Ascending aorta (tissue), 2 donors: ENCODE measurements at regions not wholly inside any gene's neighbourhood (a gene's known extent, or its start where the extent isn't known, plus 50 kb on each side); places are given as distances from the start of the nearest gene placed in this dataset.

Source experiments
- DNase-seq, 2 donors: peaks; one replicate each; pipeline ENCODE4 v3.0.0-alpha.2; 2019; ENCODE audit warnings: low spot score in 2 of 2
- H3K27ac ChIP-seq, 2 donors: fragments of 200-600 bp; sonication (generic); one replicate each; pipeline ENCODE4 v1.5.1; 2016 to 2017; ENCODE audit warnings: mild to moderate bottlenecking in 1 of 2
- H3K27me3 ChIP-seq: fragments of 200-600 bp; sonication (generic); one replicate; pipeline ENCODE4 v1.5.1; 2017
- H3K36me3 ChIP-seq, 2 donors: fragments of 200-600 bp; sonication (generic); one replicate each; pipeline ENCODE4 v1.5.1; 2016
- H3K4me1 ChIP-seq, 2 donors: fragments of 200-600 bp; sonication (generic); one replicate each; pipeline ENCODE4 v1.5.1; 2016 to 2017; ENCODE audit warnings: mild to moderate bottlenecking in 1 of 2
- H3K4me3 ChIP-seq, 2 donors: fragments of 200-600 bp; sonication (generic); one replicate each; pipeline ENCODE4 v1.5.1; 2016 to 2017; ENCODE audit warnings: mild to moderate bottlenecking in 1 of 2
- H3K9me3 ChIP-seq, 2 donors: fragments of 200-600 bp; sonication (generic); one replicate each; pipeline ENCODE4 v1.5.1; 2016
- intact Hi-C: fragments of 100-400 bp; cut with DNase I; formaldehyde crosslinking; loops from one replicate; pipeline ENCODE4 v1.15.1; 2023
- TF ChIP-seq, protein P1 (sequence below), 3 experiments: fragments of 200-600 bp in 2 of 3; fragments of 450-650 bp in 1 of 3; sonication (generic) in 2 of 3; IDR thresholded peaks; one replicate each; pipeline ENCODE4 v1.5.1; 2016 to 2019; ENCODE audit warnings: antibody characterized with exemption in 3 of 3, mild to moderate bottlenecking in 1 of 3, moderate library complexity in 1 of 3

DNA sequence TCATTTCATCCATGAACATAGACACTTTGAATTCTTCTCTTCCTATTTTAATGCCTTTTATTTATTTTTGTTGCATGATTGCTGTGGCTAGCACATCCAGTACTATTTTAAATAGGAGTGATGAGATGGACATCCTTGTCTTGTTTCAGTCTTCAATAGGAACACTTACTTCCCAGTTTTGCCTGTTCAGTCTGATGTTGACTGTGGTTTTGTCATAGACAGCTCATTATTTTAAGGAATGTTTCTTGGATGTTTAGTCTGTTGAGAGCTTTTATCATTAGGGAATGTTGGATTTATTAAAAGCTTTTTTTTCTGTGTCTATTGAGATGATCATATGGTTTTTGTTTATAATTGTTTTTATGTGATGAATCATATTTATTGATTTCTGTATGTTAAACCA is 586.6 kb downstream of the SLITRK1 start:
- Histone ChIP-seq H3K4me1 (no peaks in the 10 kb centered on the region), H3K27ac (no peak overlapping the region), H3K4me3 (no peak overlapping the region), H3K27me3 (no peaks in the 10 kb centered on the region), H3K9me3 (no peaks in the 10 kb centered on the region), H3K36me3 (no peaks in the 10 kb centered on the region)
- DNase-seq, result no peak
- TF ChIP-seq, protein P1, sequence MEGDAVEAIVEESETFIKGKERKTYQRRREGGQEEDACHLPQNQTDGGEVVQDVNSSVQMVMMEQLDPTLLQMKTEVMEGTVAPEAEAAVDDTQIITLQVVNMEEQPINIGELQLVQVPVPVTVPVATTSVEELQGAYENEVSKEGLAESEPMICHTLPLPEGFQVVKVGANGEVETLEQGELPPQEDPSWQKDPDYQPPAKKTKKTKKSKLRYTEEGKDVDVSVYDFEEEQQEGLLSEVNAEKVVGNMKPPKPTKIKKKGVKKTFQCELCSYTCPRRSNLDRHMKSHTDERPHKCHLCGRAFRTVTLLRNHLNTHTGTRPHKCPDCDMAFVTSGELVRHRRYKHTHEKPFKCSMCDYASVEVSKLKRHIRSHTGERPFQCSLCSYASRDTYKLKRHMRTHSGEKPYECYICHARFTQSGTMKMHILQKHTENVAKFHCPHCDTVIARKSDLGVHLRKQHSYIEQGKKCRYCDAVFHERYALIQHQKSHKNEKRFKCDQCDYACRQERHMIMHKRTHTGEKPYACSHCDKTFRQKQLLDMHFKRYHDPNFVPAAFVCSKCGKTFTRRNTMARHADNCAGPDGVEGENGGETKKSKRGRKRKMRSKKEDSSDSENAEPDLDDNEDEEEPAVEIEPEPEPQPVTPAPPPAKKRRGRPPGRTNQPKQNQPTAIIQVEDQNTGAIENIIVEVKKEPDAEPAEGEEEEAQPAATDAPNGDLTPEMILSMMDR (IDR thresholded peaks at IDR 0.05), result no peak
- intact Hi-C loops, result no loop called here

DNA sequence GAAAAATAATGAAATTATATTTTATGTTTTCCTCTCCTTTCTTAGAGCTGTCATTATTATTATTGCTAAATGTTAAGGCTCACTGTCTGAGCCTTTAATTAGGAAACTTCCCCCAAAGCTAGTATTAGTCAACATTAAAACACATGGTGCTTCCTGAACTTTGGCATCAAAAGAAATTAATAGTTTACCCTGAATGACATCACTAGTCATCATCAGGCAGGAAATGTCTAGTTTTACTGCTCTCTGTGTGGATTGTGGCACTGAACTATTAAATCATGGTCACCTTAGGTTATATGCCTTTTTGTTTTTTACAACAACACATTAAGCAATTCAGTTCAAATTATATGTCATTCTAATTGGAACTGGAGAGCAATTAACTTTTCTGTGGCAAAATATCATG is 595.5 kb downstream of the SLITRK1 start:
- H3K27ac ChIP-seq, result no peak overlapping the region
- H3K4me3 ChIP-seq, result no peak overlapping the region
- TF ChIP-seq, protein P1 (IDR thresholded peaks at IDR 0.05), result no peak
- H3K27me3 ChIP-seq, result no peaks in the 10 kb centered on the region
- no peaks in the 10 kb centered on the region for H3K9me3 ChIP-seq
- no peaks in the 10 kb centered on the region for H3K36me3 ChIP-seq
- H3K4me1 ChIP-seq, result no peaks in the 10 kb centered on the region
- DNase-seq, result no peak
- intact Hi-C loops, result no loop called here

DNA sequence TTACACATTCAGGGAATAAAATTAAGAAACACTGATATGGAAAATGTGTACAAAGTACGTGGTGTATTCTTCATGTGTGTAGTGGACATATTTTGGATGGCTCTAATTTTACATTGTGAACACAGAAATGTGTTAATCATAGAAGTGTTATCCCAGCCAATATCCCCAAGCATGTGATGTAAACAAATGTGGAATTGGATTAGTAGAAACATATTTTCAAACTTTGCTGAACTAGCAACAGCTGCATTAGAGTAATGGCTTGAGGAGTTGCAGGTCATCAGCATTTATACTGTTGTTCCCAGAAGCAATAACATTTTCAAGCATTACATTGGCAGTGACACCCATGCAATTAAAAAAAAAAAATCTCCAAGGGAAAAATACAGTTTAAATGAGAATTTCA is 600.6 kb downstream of the SLITRK1 start:
- Histone ChIP-seq H3K4me1 (no peaks in the 10 kb centered on the region), H3K9me3 (no peaks in the 10 kb centered on the region), H3K27me3 (no peaks in the 10 kb centered on the region), H3K4me3 (no peak overlapping the region), H3K36me3 (no peaks in the 10 kb centered on the region), H3K27ac (no peak overlapping the region)
- no peak for DNase-seq
- TF ChIP-seq, protein P1 (IDR thresholded peaks at IDR 0.05), result no peak
- intact Hi-C loops, result no loop called here

DNA sequence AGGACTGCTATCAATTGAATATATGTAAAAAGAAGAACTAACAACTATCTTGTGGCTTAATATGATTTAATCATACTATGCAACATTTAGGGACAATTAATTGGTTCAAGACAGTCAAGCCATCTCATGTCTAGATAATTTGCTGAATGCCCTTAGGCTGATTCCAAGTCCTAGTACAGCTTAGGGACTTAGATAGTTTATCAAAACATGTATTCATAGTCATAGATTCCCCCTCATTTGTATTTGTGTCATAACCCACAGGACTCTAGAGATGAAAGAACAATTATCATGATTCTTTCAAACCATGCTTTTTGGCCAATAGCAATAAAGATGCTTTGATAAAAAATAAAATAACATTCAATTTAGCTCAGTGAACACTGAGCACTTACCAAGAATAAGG is 607.6 kb downstream of the SLITRK1 start:
- no peaks in the 10 kb centered on the region for H3K36me3 ChIP-seq
- no peaks in the 10 kb centered on the region for H3K27me3 ChIP-seq
- H3K4me1 ChIP-seq, result no peaks in the 10 kb centered on the region
- TF ChIP-seq, protein P1 (IDR thresholded peaks at IDR 0.05), result no peak
- DNase-seq, result no peak
- H3K9me3 ChIP-seq, result no peaks in the 10 kb centered on the region
- H3K27ac ChIP-seq, result no peak overlapping the region
- intact Hi-C loops, result no loop called here
- no peak overlapping the region for H3K4me3 ChIP-seq

DNA sequence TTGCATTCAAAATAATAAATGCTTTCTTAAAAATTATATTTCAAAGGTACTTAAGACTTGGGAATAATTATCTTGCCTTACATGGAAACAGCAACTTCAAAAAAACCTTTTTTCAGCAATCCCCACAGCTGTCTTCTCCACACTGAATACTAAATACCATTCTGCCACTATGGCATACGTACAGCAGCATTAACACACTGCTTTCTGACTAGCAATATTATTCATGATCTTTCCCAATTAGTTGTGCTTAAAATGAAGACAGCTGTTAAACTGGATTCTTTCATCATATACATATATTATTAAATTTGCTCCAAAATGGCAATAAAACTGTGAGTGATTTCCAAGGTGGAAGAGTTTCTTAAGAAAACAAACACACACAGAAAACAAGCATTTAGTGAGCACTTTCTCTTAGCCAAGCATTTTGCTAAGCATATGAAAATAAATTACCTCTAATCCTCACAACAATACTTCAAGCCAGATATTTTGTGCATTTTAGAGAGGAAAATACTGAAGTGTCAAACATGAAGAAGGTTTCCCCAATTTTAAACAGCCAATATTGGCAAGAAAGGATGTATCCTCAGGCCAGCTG is 609.5 kb downstream of the SLITRK1 start:
- Histone ChIP-seq H3K9me3 (no peaks in the 10 kb centered on the region), H3K27me3 (no peaks in the 10 kb centered on the region), H3K4me1 (no peaks in the 10 kb centered on the region), H3K27ac (no peak overlapping the region), H3K36me3 (no peaks in the 10 kb centered on the region), H3K4me3 (no peak overlapping the region)
- DNase-seq, result no peak
- intact Hi-C loops, result no loop called here
- TF ChIP-seq, protein P1 (IDR thresholded peaks at IDR 0.05), result no peak

DNA sequence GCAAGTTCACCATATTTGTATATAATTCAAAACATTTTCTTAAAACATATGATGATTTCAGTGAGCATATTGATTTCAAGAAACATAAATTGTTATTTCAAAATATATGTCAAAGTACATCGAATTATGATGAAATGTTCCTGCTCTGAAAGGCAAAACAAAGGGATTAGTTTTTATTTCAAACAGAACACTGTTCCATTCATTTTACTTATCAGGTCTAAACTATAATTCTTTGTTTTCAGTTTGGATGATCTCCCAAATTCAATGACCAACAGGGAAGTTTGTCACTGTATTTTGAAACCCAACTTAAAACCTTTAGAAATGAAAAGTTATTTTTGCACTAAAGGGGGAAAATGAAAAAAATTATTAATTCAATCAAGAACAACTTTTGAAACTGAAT is 610.2 kb downstream of the SLITRK1 start:
- DNase-seq, result no peak
- intact Hi-C loops, result no loop called here
- no peaks in the 10 kb centered on the region for H3K4me1 ChIP-seq
- no peak overlapping the region for H3K4me3 ChIP-seq
- H3K27me3 ChIP-seq, result no peaks in the 10 kb centered on the region
- H3K27ac ChIP-seq, result no peak overlapping the region
- no peaks in the 10 kb centered on the region for H3K36me3 ChIP-seq
- no peaks in the 10 kb centered on the region for H3K9me3 ChIP-seq
- TF ChIP-seq, protein P1 (IDR thresholded peaks at IDR 0.05), result no peak
